K562 (cell line): ENCODE measurements at regions not wholly inside any gene's neighbourhood (a gene's known extent, or its start where the extent isn't known, plus 50 kb on each side); places are given as distances from the start of the nearest gene placed in this dataset.

Experiments
- CREB3 ChIP-seq: fragments of 450-650 bp; conservative IDR thresholded peaks from 2 replicates; pipeline ENCODE4 v1.6.1; 2016; ENCODE audit warnings: missing genetic modification characterization, low read depth, mild to moderate bottlenecking, missing compliant biosample characterization, moderate library complexity
- ELK1 ChIP-seq: sonication (generic); formaldehyde crosslinking; IDR thresholded peaks from 2 replicates; pipeline ENCODE4 v1.8.1; 2022; ENCODE audit warnings: missing genetic modification reagents
- GTF2E2 ChIP-seq: fragments of 200-800 bp; sonication (Bioruptor generic); IDR thresholded peaks from 2 replicates; pipeline ENCODE4 v1.6.1; 2016; ENCODE audit warnings: missing genetic modification characterization, missing compliant biosample characterization
- GTF2F1 ChIP-seq: IDR thresholded peaks from 2 replicates; pipeline ENCODE4 v1.6.1; 2011; ENCODE audit warnings: low read depth, low read length, improper control_type of control experiment
- KAT7 ChIP-seq: sonication (generic); formaldehyde crosslinking; IDR thresholded peaks from 2 replicates; pipeline ENCODE4 v1.8.0; 2022; ENCODE audit warnings: missing genetic modification reagents, mild to moderate bottlenecking, borderline replicate concordance
- KDM4B ChIP-seq, 2 experiments: fragments of 450-650 bp in 1 of 2; sonication (generic) in 1 of 2; IDR thresholded peaks; 2 replicates each; pipeline ENCODE4 v1.6.1; 2016 to 2017; ENCODE audit warnings: borderline replicate concordance in 2 of 2, antibody characterized with exemption in 1 of 2, low read depth in 1 of 2, mild to moderate bottlenecking in 1 of 2
- MAFF ChIP-seq: IDR thresholded peaks from 2 replicates; pipeline ENCODE4 v1.6.1; 2012; ENCODE audit warnings: low read length, improper control_type of control experiment
- PCBP2 ChIP-seq: fragments of 200-400 bp; formaldehyde crosslinking; IDR thresholded peaks from 2 replicates; pipeline ENCODE4 v1.6.1; 2018; ENCODE audit warnings: low read length, low read depth, mild to moderate bottlenecking, moderate library complexity; ENCODE audit not compliant: poor library complexity, severe bottlenecking
- POLR2H ChIP-seq: IDR thresholded peaks from 2 replicates; pipeline ENCODE4 v1.6.1; 2016; ENCODE audit warnings: missing genetic modification characterization, low read depth, mild to moderate bottlenecking, control low read depth, missing compliant biosample characterization, moderate library complexity
- PPARD ChIP-seq: fragments of 250-450 bp; sonication (Bioruptor Pico); IDR thresholded peaks from 2 replicates; pipeline ENCODE4 v1.8.0; 2022; ENCODE audit warnings: inconsistent platforms, mild to moderate bottlenecking, moderate library complexity
- RREB1 ChIP-seq: fragments of 250-450 bp; sonication (Bioruptor Pico); IDR thresholded peaks from 2 replicates; pipeline ENCODE4 v1.4.0; 2020
- SNIP1 ChIP-seq: fragments of 450-650 bp; IDR thresholded peaks from 2 replicates; pipeline ENCODE4 v1.7.1; 2017; ENCODE audit warnings: low read depth, mild to moderate bottlenecking
- TRIM24 ChIP-seq, 2 experiments: fragments of 450-650 bp; IDR thresholded peaks; 2 replicates each; pipeline ENCODE4 v1.6.1; 2016
- XRCC5 ChIP-seq: fragments of 200-400 bp; formaldehyde crosslinking; IDR thresholded peaks from 2 replicates; pipeline ENCODE4 v1.6.1; 2017; ENCODE audit warnings: low read depth, mild to moderate bottlenecking, low read length
- YY1 ChIP-seq, 3 experiments: IDR thresholded peaks; 2 replicates each; pipeline ENCODE4 v1.6.1; 2011; ENCODE audit warnings: low read length in 2 of 3, mild to moderate bottlenecking in 2 of 3, moderate library complexity in 2 of 3, borderline replicate concordance in 1 of 3, control low read depth in 1 of 3, low read depth in 1 of 3; ENCODE audit not compliant: insufficient read depth in 3 of 3, insufficient replicate concordance in 2 of 3, control insufficient read depth in 1 of 3, insufficient read length in 1 of 3; ENCODE audit errors: extremely low read depth in 1 of 3
- ZBTB43 ChIP-seq: sonication (generic); formaldehyde crosslinking; IDR thresholded peaks from 2 replicates; pipeline ENCODE4 v1.8.0; 2023; ENCODE audit warnings: mild to moderate bottlenecking, missing genetic modification reagents
- ZNF263 ChIP-seq: sonication (generic); formaldehyde crosslinking; IDR thresholded peaks from 2 replicates; pipeline ENCODE4 v1.8.0; 2022; ENCODE audit warnings: mild to moderate bottlenecking, missing genetic modification reagents, borderline replicate concordance

GRCh38 chr2:9763356-9764152 lies 79.7 kb upstream of the TAF1B start (continued):
- TF ChIP-seq ELK1 (CRISPR knock-in tag) = no peak
- TF ChIP-seq ZBTB43 (CRISPR knock-in tag) = no peak
- TF ChIP-seq MAFF = peak; percentile 63; the same call in 1 of the 2 replicates
- TF ChIP-seq GTF2E2 (tag) = no peak
- TF ChIP-seq SNIP1 = no peak
- TF ChIP-seq POLR2H (tag) = no peak
- no peak for TF ChIP-seq PCBP2
- no peak for TF ChIP-seq YY1 (IDR thresholded peaks at IDR 0.05; ENCODE audit: borderline replicate concordance in 1 of 3, control insufficient read depth in 1 of 3, extremely low read depth in 1 of 3, insufficient read depth in 3 of 3, insufficient read length in 1 of 3, insufficient replicate concordance in 2 of 3, low read depth in 1 of 3, low read length in 2 of 3)
- no peak for TF ChIP-seq RREB1 (CRISPR knock-in tag)
- TF ChIP-seq XRCC5 = no peak
- no peak for TF ChIP-seq PPARD
- TF ChIP-seq TRIM24 (IDR thresholded peaks at IDR 0.05) = no peak; a peak in 1 of 4 replicates
- TF ChIP-seq GTF2F1 = no peak
- no peak for TF ChIP-seq CREB3 (tag)
- no peak for TF ChIP-seq KAT7 (CRISPR knock-in tag)
- no peak for TF ChIP-seq ZNF263 (CRISPR knock-in tag)
- TF ChIP-seq KDM4B (IDR thresholded peaks at IDR 0.05; ENCODE audit: borderline replicate concordance in 2 of 2, low read depth in 1 of 2) = no peak
